ENCODE measurements at regions not wholly inside any gene's neighbourhood (a gene's known extent, or its start where the extent isn't known, plus 50 kb on each side); places are given as distances from the start of the nearest gene placed in this dataset.

DNA sequence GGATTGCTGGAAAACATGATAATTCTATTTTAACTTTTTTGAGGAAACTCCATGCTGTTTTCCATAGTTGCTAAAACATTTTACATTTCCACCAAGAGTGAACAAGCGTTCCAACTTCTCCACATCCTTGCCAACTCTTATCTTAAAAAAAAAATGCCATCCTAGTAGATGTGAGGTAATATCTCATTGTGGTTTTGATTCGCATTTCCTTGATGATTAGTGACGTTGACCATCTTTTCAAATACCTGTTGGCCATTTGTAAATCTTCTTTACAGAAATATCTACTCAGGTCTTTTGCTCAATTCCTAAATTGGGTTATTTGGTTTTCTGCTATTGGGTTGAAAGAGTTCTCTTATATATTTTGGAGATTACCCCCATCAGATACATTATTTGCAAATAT lies 77.4 kb upstream of the CLDN14 start:
- Histone ChIP-seq H3K4me3 (ENCODE audit: low read length) (no peak overlapping the region), H3K9ac (ENCODE audit: low read depth, low read length) (no peak overlapping the region), H3K4me1 (ENCODE audit: insufficient read depth, low read length) (no peaks in the 10 kb centered on the region), H3K9me3 (ENCODE audit: insufficient read depth, low read depth, low read length) (no peaks in the 10 kb centered on the region), H3K27me3 (ENCODE audit: insufficient read depth, low read length) (no peaks in the 10 kb centered on the region), H3K36me3 (ENCODE audit: insufficient read depth, low read length) (no peaks in the 10 kb centered on the region), H3K27ac (ENCODE audit: low read depth, low read length) (no peak overlapping the region)
- WGBS = 95% methylated on average over 3 of the region's 3 CpGs

DNA sequence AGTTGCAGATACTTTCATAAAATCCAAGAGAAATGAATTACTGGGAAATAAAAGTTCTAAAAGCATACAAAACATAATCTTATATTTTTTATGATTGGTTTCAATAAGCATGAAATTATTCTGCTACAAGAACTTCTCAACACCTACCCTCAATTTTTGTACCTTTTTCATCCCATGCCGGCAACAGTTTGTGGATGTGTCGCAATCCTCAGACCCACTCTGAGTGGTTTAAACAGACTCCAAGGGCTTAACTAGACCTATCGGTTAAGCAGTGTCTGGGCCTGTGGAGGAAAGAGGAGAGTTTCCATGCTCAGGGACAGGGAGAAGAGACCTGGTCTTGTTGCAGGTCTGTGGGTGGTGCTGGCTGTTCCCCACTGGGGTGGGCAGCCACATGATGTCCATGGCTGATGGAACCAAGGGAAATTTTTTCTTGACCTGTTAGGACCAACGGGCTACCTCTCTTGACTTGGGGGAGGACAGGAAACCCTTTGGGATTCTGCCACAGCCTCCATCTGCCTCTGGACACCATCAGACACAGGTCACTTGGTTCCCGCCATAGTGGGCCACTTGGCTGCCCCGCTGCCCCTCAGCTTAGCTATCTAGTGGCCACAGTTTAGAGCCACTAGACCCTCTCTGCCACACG lies 81.1 kb upstream of the CLDN14 start:
- Histone ChIP-seq H3K36me3 (ENCODE audit: insufficient read depth, low read length) (no peaks in the 10 kb centered on the region), H3K27ac (ENCODE audit: low read depth, low read length) (no peak overlapping the region), H3K9ac (ENCODE audit: low read depth, low read length) (no peak overlapping the region), H3K27me3 (ENCODE audit: insufficient read depth, low read length) (no peaks in the 10 kb centered on the region), H3K4me3 (ENCODE audit: low read length) (no peak overlapping the region), H3K4me1 (ENCODE audit: insufficient read depth, low read length) (no peaks in the 10 kb centered on the region), H3K9me3 (ENCODE audit: insufficient read depth, low read depth, low read length) (no peaks in the 10 kb centered on the region)
- 92% methylated on average over 7 of the region's 7 CpGs for WGBS

DNA sequence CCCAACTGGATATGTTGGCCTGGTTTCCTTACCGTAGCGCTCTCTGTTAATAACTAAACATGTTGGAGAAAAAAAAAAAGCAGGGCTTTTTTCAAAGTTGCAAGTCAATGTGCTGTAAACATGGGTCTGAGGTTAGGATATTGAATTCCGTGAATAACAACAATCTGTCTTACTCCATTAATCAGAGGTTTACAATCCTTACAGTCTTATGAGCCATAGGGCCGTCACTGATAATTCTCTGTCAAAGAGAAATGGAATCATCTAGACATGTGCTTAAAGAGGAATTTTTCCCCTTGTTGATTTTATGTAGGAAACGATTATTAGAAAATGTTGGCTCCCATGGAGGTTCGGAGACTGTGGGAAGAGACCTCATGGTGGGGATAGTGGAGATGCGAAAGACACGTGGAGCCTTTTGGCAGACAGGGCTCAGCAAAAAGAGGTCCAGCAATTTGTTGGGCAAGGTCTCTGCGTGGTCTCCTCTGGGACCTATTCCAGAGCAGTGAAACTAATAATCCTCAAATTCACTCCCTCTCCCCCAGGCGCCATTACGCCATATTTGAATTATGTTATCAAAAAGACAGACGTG lies 83.5 kb upstream of the CLDN14 start:
- H3K36me3 ChIP-seq (ENCODE audit: insufficient read depth, low read length) = no peaks in the 10 kb centered on the region
- no peak overlapping the region for H3K4me3 ChIP-seq (ENCODE audit: low read length)
- H3K27me3 ChIP-seq (ENCODE audit: insufficient read depth, low read length) = no peaks in the 10 kb centered on the region
- H3K9me3 ChIP-seq (ENCODE audit: insufficient read depth, low read depth, low read length) = no peaks in the 10 kb centered on the region
- H3K4me1 ChIP-seq (ENCODE audit: insufficient read depth, low read length) = no peaks in the 10 kb centered on the region
- WGBS = 86% methylated on average over 12 of the region's 12 CpGs
- no peak overlapping the region for H3K9ac ChIP-seq (ENCODE audit: low read depth, low read length)
- no peak overlapping the region for H3K27ac ChIP-seq (ENCODE audit: low read depth, low read length)

DNA sequence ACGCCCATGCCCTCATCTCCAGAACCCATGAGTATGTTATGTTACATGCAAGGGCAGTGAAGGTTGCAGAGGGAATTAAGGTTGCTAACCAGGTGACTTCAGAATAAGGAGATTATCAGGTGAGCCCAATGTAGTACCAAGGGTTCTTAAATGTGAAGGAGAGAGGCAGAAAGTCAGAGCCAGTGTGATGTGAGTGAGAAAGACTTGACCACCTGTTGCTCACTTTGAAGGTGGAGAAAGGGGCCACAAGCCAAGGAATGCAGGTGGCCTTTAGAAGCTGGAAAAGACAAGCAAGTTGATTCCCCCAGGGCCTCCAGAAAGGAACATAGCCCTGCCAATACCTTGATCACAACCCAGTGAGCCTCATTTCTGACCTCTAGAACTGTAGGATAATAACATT lies 84.7 kb upstream of the CLDN14 start:
- Histone ChIP-seq H3K27me3 (ENCODE audit: insufficient read depth, low read length) (no peaks in the 10 kb centered on the region), H3K27ac (ENCODE audit: low read depth, low read length) (no peak overlapping the region)
- 0% methylated on average over 1 of the region's 1 CpG for WGBS

DNA sequence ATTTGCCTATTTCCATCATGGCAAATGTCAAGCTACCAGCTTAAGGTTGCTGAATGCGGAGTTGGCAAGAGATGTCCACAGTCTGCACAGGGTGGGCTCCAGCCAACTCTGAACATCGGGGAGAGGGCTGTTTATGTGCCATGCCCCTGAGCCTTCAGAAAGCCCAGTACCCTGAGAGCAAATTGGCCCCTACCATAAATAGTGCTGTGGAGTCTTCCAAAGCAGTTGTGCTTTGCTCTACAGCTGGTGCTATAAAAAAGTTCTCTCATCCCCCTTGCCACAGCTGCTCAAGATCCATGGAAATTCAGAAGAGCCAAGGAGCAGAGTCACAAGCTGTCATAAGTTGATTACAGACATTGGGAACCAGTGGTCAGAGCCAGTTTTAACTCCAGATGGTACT lies 85.6 kb upstream of the CLDN14 start:
- no peaks in the 10 kb centered on the region for H3K36me3 ChIP-seq (ENCODE audit: insufficient read depth, low read length)
- H3K27me3 ChIP-seq (ENCODE audit: insufficient read depth, low read length) = no peaks in the 10 kb centered on the region
- H3K9ac ChIP-seq (ENCODE audit: low read depth, low read length) = no peak overlapping the region
- H3K4me1 ChIP-seq (ENCODE audit: insufficient read depth, low read length) = no peaks in the 10 kb centered on the region
- WGBS = 94% methylated on average over 2 of the region's 2 CpGs
- H3K27ac ChIP-seq (ENCODE audit: low read depth, low read length) = no peak overlapping the region
- H3K9me3 ChIP-seq (ENCODE audit: insufficient read depth, low read depth, low read length) = no peaks in the 10 kb centered on the region
- no peak overlapping the region for H3K4me3 ChIP-seq (ENCODE audit: low read length)

More for the DNA sequence above, 84.7 kb upstream of the CLDN14 start:
- Histone ChIP-seq H3K36me3 (ENCODE audit: insufficient read depth, low read length) (no peaks in the 10 kb centered on the region), H3K9me3 (ENCODE audit: insufficient read depth, low read depth, low read length) (no peaks in the 10 kb centered on the region), H3K4me3 (ENCODE audit: low read length) (no peak overlapping the region), H3K4me1 (ENCODE audit: insufficient read depth, low read length) (no peaks in the 10 kb centered on the region), H3K9ac (ENCODE audit: low read depth, low read length) (no peak overlapping the region)

DNA sequence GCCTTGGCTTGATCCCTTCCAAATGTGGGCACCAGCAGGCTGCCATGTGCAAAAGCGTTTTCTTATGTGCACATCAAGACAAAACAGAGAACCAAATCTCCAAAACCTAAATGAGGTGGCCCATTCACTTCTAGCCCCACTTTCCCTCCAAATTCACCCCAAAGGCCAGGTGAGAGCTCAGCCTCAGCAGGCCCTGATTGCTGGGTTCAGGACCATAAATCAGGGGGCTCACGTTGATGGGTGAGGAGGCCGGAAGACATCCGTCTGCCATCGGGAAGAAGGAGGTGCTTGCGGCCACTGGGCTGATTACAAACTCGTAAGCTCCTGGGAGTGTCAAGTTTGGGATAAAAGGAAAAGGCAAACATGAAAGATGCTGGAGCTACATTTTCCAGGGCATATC lies 86.7 kb upstream of the CLDN14 start:
- Histone ChIP-seq H3K27me3 (ENCODE audit: insufficient read depth, low read length) (no peaks in the 10 kb centered on the region), H3K27ac (ENCODE audit: low read depth, low read length) (no peak overlapping the region), H3K9ac (ENCODE audit: low read depth, low read length) (no peak overlapping the region), H3K36me3 (ENCODE audit: insufficient read depth, low read length) (no peaks in the 10 kb centered on the region), H3K4me1 (ENCODE audit: insufficient read depth, low read length) (no peaks in the 10 kb centered on the region), H3K4me3 (ENCODE audit: low read length) (no peak overlapping the region), H3K9me3 (ENCODE audit: insufficient read depth, low read depth, low read length) (no peaks in the 10 kb centered on the region)
- 93% methylated on average over 7 of the region's 7 CpGs for WGBS

DNA sequence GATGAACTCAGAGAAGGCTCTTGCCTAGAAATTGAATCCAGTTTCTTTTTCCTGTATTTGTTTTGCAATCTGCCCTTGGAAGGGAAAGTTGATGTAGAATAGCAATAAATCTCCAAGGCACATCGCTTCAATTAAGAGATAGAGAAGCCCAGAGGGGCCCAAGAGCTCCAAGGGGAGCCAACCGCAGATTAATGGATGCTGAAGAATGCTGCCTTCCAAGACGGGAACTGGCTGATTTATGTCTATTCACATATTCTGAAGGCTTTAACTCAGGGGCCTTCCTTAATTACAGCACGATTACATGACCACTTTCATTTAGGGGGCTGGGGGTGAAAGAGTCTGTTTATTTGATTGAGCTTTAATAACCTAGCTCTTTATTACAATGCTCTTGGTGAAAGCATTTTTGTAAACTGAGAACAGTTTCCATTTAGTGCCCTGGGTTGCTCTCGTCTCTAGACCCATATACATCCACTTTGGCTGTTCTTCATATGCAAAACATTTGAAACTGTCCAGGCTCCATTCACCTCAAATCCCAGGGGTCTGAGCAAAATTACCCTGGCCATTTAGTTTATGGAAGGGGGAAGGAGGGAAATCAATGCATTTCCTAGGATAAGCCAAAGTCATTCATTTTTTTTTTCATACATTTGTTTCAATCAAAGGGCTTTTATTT lies 87.4 kb upstream of the CLDN14 start:
- Histone ChIP-seq H3K9ac (ENCODE audit: low read depth, low read length) (no peak overlapping the region), H3K4me1 (ENCODE audit: insufficient read depth, low read length) (no peaks in the 10 kb centered on the region), H3K27ac (ENCODE audit: low read depth, low read length) (no peak overlapping the region), H3K4me3 (ENCODE audit: low read length) (no peak overlapping the region), H3K9me3 (ENCODE audit: insufficient read depth, low read depth, low read length) (no peaks in the 10 kb centered on the region), H3K27me3 (ENCODE audit: insufficient read depth, low read length) (no peaks in the 10 kb centered on the region), H3K36me3 (ENCODE audit: insufficient read depth, low read length) (no peaks in the 10 kb centered on the region)
- 95% methylated on average over 4 of the region's 5 CpGs for WGBS

DNA sequence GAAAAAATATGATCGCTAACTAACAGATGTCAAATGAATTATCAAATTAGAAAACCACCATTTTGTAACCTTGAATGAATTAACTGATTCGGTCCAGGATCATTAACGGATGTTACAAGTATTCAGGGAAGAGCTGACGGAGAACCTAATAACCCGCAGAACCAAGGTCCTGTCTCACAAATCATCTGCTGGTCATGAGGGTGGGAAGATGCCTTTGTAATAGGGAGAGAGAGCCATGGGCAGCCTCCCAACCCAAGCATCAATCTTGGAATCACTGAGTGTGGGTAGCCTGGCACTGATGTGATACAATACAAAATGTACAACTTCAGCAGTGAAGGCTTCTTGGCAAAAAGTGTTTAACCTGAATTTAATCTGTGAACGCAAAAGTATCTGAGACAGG lies 89.6 kb upstream of the CLDN14 start:
- 97% methylated on average over 6 of the region's 6 CpGs for WGBS
- no peaks in the 10 kb centered on the region for H3K27me3 ChIP-seq (ENCODE audit: insufficient read depth, low read length)
- no peak overlapping the region for H3K9ac ChIP-seq (ENCODE audit: low read depth, low read length)
- no peak overlapping the region for H3K27ac ChIP-seq (ENCODE audit: low read depth, low read length)
- H3K4me1 ChIP-seq (ENCODE audit: insufficient read depth, low read length) = no peaks in the 10 kb centered on the region
- H3K9me3 ChIP-seq (ENCODE audit: insufficient read depth, low read depth, low read length) = no peaks in the 10 kb centered on the region
- no peaks in the 10 kb centered on the region for H3K36me3 ChIP-seq (ENCODE audit: insufficient read depth, low read length)
- no peak overlapping the region for H3K4me3 ChIP-seq (ENCODE audit: low read length)

DNA sequence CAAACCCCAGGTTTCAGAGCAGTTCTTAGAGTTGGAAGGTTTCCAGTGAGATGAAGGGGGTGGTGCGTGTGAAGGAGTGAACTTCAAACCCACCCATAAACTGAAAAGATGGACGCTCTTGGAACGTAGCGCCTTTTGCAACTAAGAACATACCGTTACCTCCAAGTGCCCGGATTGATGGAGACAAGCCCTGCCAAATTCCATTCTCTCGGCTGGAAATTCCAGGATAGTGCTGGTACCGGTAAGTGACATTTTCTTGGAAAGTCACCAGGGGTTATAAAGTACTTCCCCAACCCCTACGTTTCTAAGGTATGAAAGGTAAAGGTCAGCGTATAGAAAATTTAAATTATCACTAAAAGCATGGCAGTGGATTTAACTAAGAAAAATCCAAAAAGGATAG lies 91.6 kb upstream of the CLDN14 start:
- no peaks in the 10 kb centered on the region for H3K4me1 ChIP-seq (ENCODE audit: insufficient read depth, low read length)
- H3K36me3 ChIP-seq (ENCODE audit: insufficient read depth, low read length) = no peaks in the 10 kb centered on the region
- no peaks in the 10 kb centered on the region for H3K27me3 ChIP-seq (ENCODE audit: insufficient read depth, low read length)
- no peaks in the 10 kb centered on the region for H3K9me3 ChIP-seq (ENCODE audit: insufficient read depth, low read depth, low read length)
- H3K27ac ChIP-seq (ENCODE audit: low read depth, low read length) = no peak overlapping the region
- no peak overlapping the region for H3K4me3 ChIP-seq (ENCODE audit: low read length)
- H3K9ac ChIP-seq (ENCODE audit: low read depth, low read length) = no peak overlapping the region
- WGBS = 91% methylated on average over 8 of the region's 10 CpGs

DNA sequence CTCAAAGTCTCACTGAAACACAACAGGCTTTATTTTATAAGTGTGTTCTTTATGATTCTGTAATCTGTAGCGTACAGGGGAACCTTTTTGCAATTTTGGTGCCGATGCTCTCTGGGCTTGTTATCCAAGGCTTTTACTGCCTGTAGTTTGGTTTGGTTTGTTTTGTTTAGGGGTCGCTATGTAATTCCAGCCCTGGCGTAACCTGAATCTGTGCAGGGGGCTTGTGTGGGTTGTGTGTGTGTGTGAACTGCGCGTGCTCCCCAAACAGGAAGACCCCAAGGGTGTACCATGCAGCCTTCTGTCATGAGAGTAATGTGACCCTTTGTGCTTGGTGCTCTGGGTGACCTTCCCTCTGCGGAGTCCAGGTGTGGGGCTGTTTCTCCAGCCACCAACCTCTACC lies 92.1 kb upstream of the CLDN14 start:
- Histone ChIP-seq H3K4me1 (ENCODE audit: insufficient read depth, low read length) (no peaks in the 10 kb centered on the region), H3K9me3 (ENCODE audit: insufficient read depth, low read depth, low read length) (no peaks in the 10 kb centered on the region), H3K9ac (ENCODE audit: low read depth, low read length) (no peak overlapping the region), H3K36me3 (ENCODE audit: insufficient read depth, low read length) (no peaks in the 10 kb centered on the region), H3K4me3 (ENCODE audit: low read length) (no peak overlapping the region), H3K27ac (ENCODE audit: low read depth, low read length) (no peak overlapping the region), H3K27me3 (ENCODE audit: insufficient read depth, low read length) (no peaks in the 10 kb centered on the region)
- 86% methylated on average over 7 of the region's 7 CpGs for WGBS

DNA sequence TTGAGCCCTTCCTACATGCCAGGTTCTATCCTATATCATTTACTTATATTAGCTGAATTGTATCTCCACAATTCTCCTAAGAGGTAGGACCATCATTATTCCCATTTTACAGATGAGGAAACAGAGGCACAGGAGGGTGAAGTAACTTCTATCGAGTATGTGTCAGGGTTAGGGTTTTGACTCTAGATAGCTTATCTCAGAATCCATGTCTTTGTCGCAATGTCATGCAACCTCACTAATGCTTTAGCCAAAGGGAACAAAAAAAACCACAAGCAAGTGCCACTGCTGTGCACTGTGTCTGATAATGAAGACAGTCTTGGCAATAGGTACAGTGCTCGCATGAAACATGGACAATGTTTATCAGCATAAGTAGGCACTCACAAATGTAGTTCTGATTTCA lies 95.4 kb upstream of the CLDN14 start:
- Histone ChIP-seq H3K4me1 (ENCODE audit: insufficient read depth, low read length) (no peaks in the 10 kb centered on the region), H3K9me3 (ENCODE audit: insufficient read depth, low read depth, low read length) (no peaks in the 10 kb centered on the region), H3K27me3 (ENCODE audit: insufficient read depth, low read length) (no peaks in the 10 kb centered on the region), H3K4me3 (ENCODE audit: low read length) (no peak overlapping the region), H3K9ac (ENCODE audit: low read depth, low read length) (no peak overlapping the region), H3K36me3 (ENCODE audit: insufficient read depth, low read length) (no peaks in the 10 kb centered on the region), H3K27ac (ENCODE audit: low read depth, low read length) (no peak overlapping the region)
- 88% methylated on average over 3 of the region's 3 CpGs for WGBS

All from HUES64 (cell line).